Naive B cell (primary cell): ENCODE measurements at regions not wholly inside any gene's neighbourhood (a gene's known extent, or its start where the extent isn't known, plus 50 kb on each side); places are given as distances from the start of the nearest gene placed in this dataset.

Experiments used
- ATAC-seq, 2 donors: fragments of 150-1000 bp; cut with Tn5 transposase; 2 replicates each; pipeline ENCODE4 v1.10.0; 2021; ENCODE audit warnings: low read depth in 2 of 2, mild to moderate bottlenecking in 2 of 2, moderate library complexity in 2 of 2
- DNase-seq: peaks from one replicate; pipeline ENCODE4 v3.0.0; 2022
- H3K27ac Mint-ChIP-seq, 6 donors: one replicate each; pipeline ENCODE4 v1.8.0; 2020 to 2022; ENCODE audit warnings: mild to moderate bottlenecking in 6 of 6, mixed read lengths in 6 of 6, moderate library complexity in 5 of 6, inconsistent platforms in 2 of 6
- H3K27me3 Mint-ChIP-seq, 3 donors: one replicate each; pipeline ENCODE4 v1.8.0; 2021 to 2022; ENCODE audit warnings: mixed read lengths in 3 of 3, mild to moderate bottlenecking in 1 of 3
- H3K36me3 Mint-ChIP-seq, 2 donors: one replicate each; pipeline ENCODE4 v1.8.0; 2020 to 2022; ENCODE audit warnings: mixed read lengths in 2 of 2, inconsistent platforms in 1 of 2, mild to moderate bottlenecking in 1 of 2
- H3K4me1 Mint-ChIP-seq, 3 donors: one replicate each; pipeline ENCODE4 v1.8.0; 2020 to 2022; ENCODE audit warnings: mixed read lengths in 3 of 3, inconsistent platforms in 1 of 3, mild to moderate bottlenecking in 1 of 3, moderate library complexity in 1 of 3
- H3K4me3 Mint-ChIP-seq, 8 donors: one replicate each; pipeline ENCODE4 v1.8.0; 2020 to 2022; ENCODE audit warnings: mild to moderate bottlenecking in 8 of 8, mixed read lengths in 8 of 8, moderate library complexity in 8 of 8, inconsistent platforms in 2 of 8
- H3K9me3 Mint-ChIP-seq, 7 donors: one replicate each; pipeline ENCODE4 v1.8.0; 2020 to 2022; ENCODE audit warnings: mixed read lengths in 7 of 7, mild to moderate bottlenecking in 5 of 7, inconsistent platforms in 2 of 7, moderate library complexity in 1 of 7

- no peaks in the 10 kb centered on the region for H3K36me3 Mint-ChIP-seq
- H3K27ac Mint-ChIP-seq, result no peak overlapping the region
- no peaks in the 10 kb centered on the region for H3K4me1 Mint-ChIP-seq
- H3K4me3 Mint-ChIP-seq, result no peak overlapping the region
- no peaks in the 10 kb centered on the region for H3K27me3 Mint-ChIP-seq
- no peak for ATAC-seq
- H3K9me3 Mint-ChIP-seq, result peaks cover 0 to 20% (median 7%) of the 10 kb centered on the region in 7 donors
- no peak for DNase-seq
Observed at GRCh38 chr5:13540168-13540750, 404.2 kb downstream of the DNAH5 start.

GRCh38 chr5:13536933-13537332 lies 407.6 kb downstream of the DNAH5 start:
- DNase-seq (no peak), ATAC-seq (no peak)
- Mint-ChIP-seq H3K36me3 (no peaks in the 10 kb centered on the region), H3K27me3 (no peaks in the 10 kb centered on the region), H3K27ac (no peak overlapping the region), H3K4me1 (no peaks in the 10 kb centered on the region), H3K4me3 (no peak overlapping the region), H3K9me3 (peaks cover 0 to 6% (median 0%) of the 10 kb centered on the region in 7 donors)

GRCh38 chr5:13533833-13534232 lies 410.7 kb downstream of the DNAH5 start:
- Mint-ChIP-seq H3K27me3 (no peaks in the 10 kb centered on the region), H3K9me3 (peaks cover 0 to 9% (median 2%) of the 10 kb centered on the region in 7 donors), H3K4me3 (no peak overlapping the region), H3K27ac (no peak overlapping the region), H3K36me3 (no peaks in the 10 kb centered on the region), H3K4me1 (no peaks in the 10 kb centered on the region)
- DNase-seq (no peak), ATAC-seq (no peak)

- Mint-ChIP-seq H3K9me3 (peaks cover 0 to 12% (median 6%) of the 10 kb centered on the region in 7 donors), H3K27me3 (no peaks in the 10 kb centered on the region), H3K4me3 (no peak overlapping the region), H3K27ac (no peak overlapping the region), H3K4me1 (no peaks in the 10 kb centered on the region), H3K36me3 (no peaks in the 10 kb centered on the region)
- ATAC-seq (no peak), DNase-seq (no peak)
Observed at GRCh38 chr5:13529300-13529699, 415.2 kb downstream of the DNAH5 start.

- Mint-ChIP-seq H3K27ac (no peak overlapping the region), H3K27me3 (no peaks in the 10 kb centered on the region), H3K4me3 (no peak overlapping the region), H3K36me3 (no peaks in the 10 kb centered on the region), H3K9me3 (peaks cover 0 to 21% (median 10%) of the 10 kb centered on the region in 7 donors), H3K4me1 (no peaks in the 10 kb centered on the region)
- no peak for ATAC-seq
- DNase-seq, result no peak
Observed at GRCh38 chr5:13524936-13525335, 419.6 kb downstream of the DNAH5 start.

GRCh38 chr5:13519131-13519530 lies 425.4 kb downstream of the DNAH5 start:
- Mint-ChIP-seq H3K4me3 (no peak overlapping the region), H3K4me1 (no peaks in the 10 kb centered on the region), H3K27me3 (no peaks in the 10 kb centered on the region), H3K36me3 (no peaks in the 10 kb centered on the region), H3K27ac (no peak overlapping the region), H3K9me3 (peaks cover 2 to 26% (median 6%) of the 10 kb centered on the region in 7 donors)
- DNase-seq (no peak), ATAC-seq (no peak)

GRCh38 chr5:13516195-13516594 lies 428.3 kb downstream of the DNAH5 start:
- no peaks in the 10 kb centered on the region for H3K36me3 Mint-ChIP-seq
- H3K9me3 Mint-ChIP-seq, result peaks cover 0 to 16% (median 6%) of the 10 kb centered on the region in 7 donors
- H3K4me3 Mint-ChIP-seq, result no peak overlapping the region
- ATAC-seq (no peak), DNase-seq (no peak)
- H3K4me1 Mint-ChIP-seq, result no peaks in the 10 kb centered on the region
- no peaks in the 10 kb centered on the region for H3K27me3 Mint-ChIP-seq
- no peak overlapping the region for H3K27ac Mint-ChIP-seq

GRCh38 chr5:13511442-13511841 lies 433.0 kb downstream of the DNAH5 start:
- no peaks in the 10 kb centered on the region for H3K36me3 Mint-ChIP-seq
- ATAC-seq (no peak), DNase-seq (no peak)
- no peaks in the 10 kb centered on the region for H3K4me1 Mint-ChIP-seq
- no peak overlapping the region for H3K27ac Mint-ChIP-seq
- H3K27me3 Mint-ChIP-seq, result no peaks in the 10 kb centered on the region
- peaks cover 2 to 16% (median 4%) of the 10 kb centered on the region in 7 donors for H3K9me3 Mint-ChIP-seq
- H3K4me3 Mint-ChIP-seq, result no peak overlapping the region

- H3K4me3 Mint-ChIP-seq, result no peak overlapping the region
- H3K27me3 Mint-ChIP-seq, result no peaks in the 10 kb centered on the region
- ATAC-seq (no peak), DNase-seq (no peak)
- no peaks in the 10 kb centered on the region for H3K4me1 Mint-ChIP-seq
- no peak overlapping the region for H3K27ac Mint-ChIP-seq
- H3K9me3 Mint-ChIP-seq, result peaks cover 1 to 19% (median 4%) of the 10 kb centered on the region in 7 donors
- H3K36me3 Mint-ChIP-seq, result no peaks in the 10 kb centered on the region
Observed at GRCh38 chr5:13510616-13511015, 433.9 kb downstream of the DNAH5 start.

- Mint-ChIP-seq H3K36me3 (no peaks in the 10 kb centered on the region), H3K4me1 (no peaks in the 10 kb centered on the region), H3K27ac (no peak overlapping the region), H3K27me3 (no peaks in the 10 kb centered on the region), H3K9me3 (peaks cover 0 to 19% (median 3%) of the 10 kb centered on the region in 7 donors), H3K4me3 (no peak overlapping the region)
- no peak for ATAC-seq
- DNase-seq, result no peak
Observed at GRCh38 chr5:13508559-13508958, 435.9 kb downstream of the DNAH5 start.

GRCh38 chr5:13505326-13505725 lies 439.2 kb downstream of the DNAH5 start:
- DNase-seq, result no peak
- Mint-ChIP-seq H3K9me3 (peaks cover 0 to 12% (median 2%) of the 10 kb centered on the region in 7 donors), H3K27me3 (no peaks in the 10 kb centered on the region), H3K4me3 (no peak overlapping the region), H3K36me3 (no peaks in the 10 kb centered on the region), H3K27ac (no peak overlapping the region), H3K4me1 (no peaks in the 10 kb centered on the region)
- ATAC-seq, result no peak

- Mint-ChIP-seq H3K4me1 (no peaks in the 10 kb centered on the region), H3K4me3 (no peak overlapping the region), H3K27ac (no peak overlapping the region), H3K36me3 (no peaks in the 10 kb centered on the region), H3K9me3 (peaks cover 0 to 9% (median 3%) of the 10 kb centered on the region in 7 donors), H3K27me3 (no peaks in the 10 kb centered on the region)
- ATAC-seq, result no peak
- DNase-seq, result no peak
Observed at GRCh38 chr5:13503017-13503416, 441.5 kb downstream of the DNAH5 start.

- no peak overlapping the region for H3K4me3 Mint-ChIP-seq
- no peaks in the 10 kb centered on the region for H3K27me3 Mint-ChIP-seq
- H3K36me3 Mint-ChIP-seq, result no peaks in the 10 kb centered on the region
- H3K27ac Mint-ChIP-seq, result no peak overlapping the region
- DNase-seq (no peak), ATAC-seq (no peak)
- no peaks in the 10 kb centered on the region for H3K4me1 Mint-ChIP-seq
- H3K9me3 Mint-ChIP-seq, result peaks cover 1 to 7% (median 2%) of the 10 kb centered on the region in 7 donors
Observed at GRCh38 chr5:13501176-13501575, 443.3 kb downstream of the DNAH5 start.

GRCh38 chr5:13498279-13498678 lies 446.2 kb downstream of the DNAH5 start:
- no peak overlapping the region for H3K4me3 Mint-ChIP-seq
- no peaks in the 10 kb centered on the region for H3K4me1 Mint-ChIP-seq
- H3K36me3 Mint-ChIP-seq, result no peaks in the 10 kb centered on the region
- no peak for ATAC-seq
- no peak for DNase-seq
- no peak overlapping the region for H3K27ac Mint-ChIP-seq
- H3K9me3 Mint-ChIP-seq, result peaks cover 1 to 11% (median 5%) of the 10 kb centered on the region in 7 donors
- no peaks in the 10 kb centered on the region for H3K27me3 Mint-ChIP-seq
